ENCODE measurements at regions not wholly inside any gene's neighbourhood (a gene's known extent, or its start where the extent isn't known, plus 50 kb on each side); places are given as distances from the start of the nearest gene placed in this dataset.

GRCh38 chr13:111418101-111418500, 97.7 kb downstream of the TEX29 start:
- Histone ChIP-seq H3K27me3 (ENCODE audit: control insufficient read depth in 3 of 3, insufficient read depth in 3 of 3, low read length in 3 of 3) (peaks cover 2 to 13% (median 5%) of the 10 kb centered on the region in 3 donors), H3K36me3 (ENCODE audit: control insufficient read depth in 3 of 3, insufficient read depth in 2 of 3, low read depth in 1 of 3, low read length in 3 of 3) (no peaks in the 10 kb centered on the region), H3K27ac (ENCODE audit: low read depth in 1 of 3, low read length in 2 of 3) (no peak overlapping the region), H3K9me3 (ENCODE audit: control insufficient read depth in 2 of 2, insufficient read depth in 1 of 2, low read depth in 1 of 2, low read length in 1 of 2) (no peaks in the 10 kb centered on the region), H3K4me1 (ENCODE audit: control insufficient read depth in 3 of 3, insufficient read depth in 2 of 3, low read depth in 1 of 3, low read length in 2 of 3) (no peaks in the 10 kb centered on the region), H3K4me3 (ENCODE audit: low read depth in 1 of 3, low read length in 3 of 3) (no peak overlapping the region)
- no peak for FAIRE-seq
- DNase-seq = no peak
- 88 to 90% (median 88%) methylated on average over 6 of the region's 6 CpGs for WGBS, 3 donors

DNA sequence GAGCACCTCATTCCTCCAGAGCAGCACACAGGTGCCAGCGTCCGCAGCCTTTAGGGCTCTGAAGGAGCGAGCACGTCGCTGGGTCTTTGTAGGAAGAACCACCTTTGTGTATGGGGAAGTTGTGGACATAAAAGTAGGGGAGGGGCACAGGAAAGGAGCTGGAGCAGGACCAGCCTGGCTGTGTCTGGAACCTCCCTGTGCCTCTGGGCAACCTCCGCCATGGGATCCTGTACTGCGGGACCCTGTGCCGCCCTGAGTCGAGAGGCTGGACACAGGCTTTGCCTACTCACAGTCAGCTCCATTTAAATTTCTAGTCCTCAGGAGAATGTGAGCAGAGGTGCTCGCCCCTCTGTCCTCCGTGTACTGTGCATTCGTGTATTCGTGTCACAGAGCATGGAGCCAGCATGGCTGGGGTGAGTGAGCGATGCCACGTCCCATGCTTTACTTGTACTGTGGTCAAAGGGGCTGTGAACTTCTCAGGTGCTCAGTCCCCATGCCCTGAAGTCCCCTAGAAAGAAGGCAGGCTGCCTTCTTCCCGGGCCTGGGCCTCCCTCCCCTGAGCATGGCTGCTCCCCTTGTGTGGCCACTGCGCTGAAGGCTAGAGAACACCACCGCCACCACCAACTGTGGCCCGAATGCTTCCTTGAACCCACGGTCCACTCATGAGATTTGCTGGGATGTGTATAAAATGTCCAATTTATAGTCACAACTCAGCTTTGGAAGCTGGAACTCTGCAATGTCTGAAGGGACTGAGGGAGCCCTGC, 99.9 kb downstream of the TEX29 start:
- Histone ChIP-seq H3K4me1 (ENCODE audit: control insufficient read depth in 3 of 3, insufficient read depth in 2 of 3, low read depth in 1 of 3, low read length in 2 of 3) (no peaks in the 10 kb centered on the region), H3K27ac (ENCODE audit: low read depth in 1 of 3, low read length in 2 of 3) (no peak overlapping the region), H3K27me3 (ENCODE audit: control insufficient read depth in 3 of 3, insufficient read depth in 3 of 3, low read length in 3 of 3) (peaks cover 0 to 2% (median 0%) of the 10 kb centered on the region in 3 donors), H3K9me3 (ENCODE audit: control insufficient read depth in 2 of 2, insufficient read depth in 1 of 2, low read depth in 1 of 2, low read length in 1 of 2) (no peaks in the 10 kb centered on the region), H3K36me3 (ENCODE audit: control insufficient read depth in 3 of 3, insufficient read depth in 2 of 3, low read depth in 1 of 3, low read length in 3 of 3) (no peaks in the 10 kb centered on the region), H3K4me3 (ENCODE audit: low read depth in 1 of 3, low read length in 3 of 3) (no peak overlapping the region)
- DNase-seq = no peak
- FAIRE-seq = no peak
- WGBS, 3 donors = 80 to 89% (median 89%) methylated on average over 19 to 20 of the region's 20 CpGs

DNA sequence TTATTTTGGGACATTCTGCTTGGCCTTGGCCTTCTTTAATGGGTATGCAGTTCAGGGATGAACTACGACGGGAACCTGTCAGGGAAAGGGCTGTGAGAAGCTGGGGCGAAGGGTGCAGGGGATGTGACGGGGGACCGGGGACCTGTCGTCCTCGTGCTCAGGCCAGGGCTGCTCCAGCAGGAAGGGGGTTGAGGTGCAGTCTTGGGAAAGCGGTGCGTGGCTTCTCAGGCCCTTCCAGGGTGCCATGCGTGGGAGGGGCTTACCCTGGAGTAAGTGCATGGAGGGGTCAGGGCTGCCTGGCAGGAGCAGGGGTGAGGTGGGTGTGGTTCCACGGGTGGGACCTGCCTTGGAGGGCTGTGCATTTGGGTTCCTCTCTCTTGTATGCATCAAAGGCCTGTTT, 100.8 kb downstream of the TEX29 start:
- DNase-seq (no peak), FAIRE-seq (no peak)
- WGBS, 3 donors = 76 to 84% (median 82%) methylated on average over 11 of the region's 11 CpGs

GRCh38 chr13:111422348-111422747, 101.9 kb downstream of the TEX29 start:
- no peak for DNase-seq
- H3K4me3 ChIP-seq (ENCODE audit: low read depth in 1 of 3, low read length in 3 of 3) = no peak overlapping the region
- no peak overlapping the region for H3K27ac ChIP-seq (ENCODE audit: low read depth in 1 of 3, low read length in 2 of 3)
- no peaks in the 10 kb centered on the region for H3K4me1 ChIP-seq (ENCODE audit: control insufficient read depth in 3 of 3, insufficient read depth in 2 of 3, low read depth in 1 of 3, low read length in 2 of 3)
- no peak for FAIRE-seq
- H3K36me3 ChIP-seq (ENCODE audit: control insufficient read depth in 3 of 3, insufficient read depth in 2 of 3, low read depth in 1 of 3, low read length in 3 of 3) = no peaks in the 10 kb centered on the region
- H3K27me3 ChIP-seq (ENCODE audit: control insufficient read depth in 3 of 3, insufficient read depth in 3 of 3, low read length in 3 of 3) = no peaks in the 10 kb centered on the region
- no peaks in the 10 kb centered on the region for H3K9me3 ChIP-seq (ENCODE audit: control insufficient read depth in 2 of 2, insufficient read depth in 1 of 2, low read depth in 1 of 2, low read length in 1 of 2)
- WGBS, 3 donors = 31 to 68% (median 58%) methylated on average over 13 of the region's 13 CpGs

More for the DNA sequence above, 100.8 kb downstream of the TEX29 start:
- peaks cover 0 to 2% (median 0%) of the 10 kb centered on the region in 3 donors for H3K27me3 ChIP-seq (ENCODE audit: control insufficient read depth in 3 of 3, insufficient read depth in 3 of 3, low read length in 3 of 3)
- no peaks in the 10 kb centered on the region for H3K9me3 ChIP-seq (ENCODE audit: control insufficient read depth in 2 of 2, insufficient read depth in 1 of 2, low read depth in 1 of 2, low read length in 1 of 2)
- H3K4me1 ChIP-seq (ENCODE audit: control insufficient read depth in 3 of 3, insufficient read depth in 2 of 3, low read depth in 1 of 3, low read length in 2 of 3) = no peaks in the 10 kb centered on the region
- no peak overlapping the region for H3K27ac ChIP-seq (ENCODE audit: low read depth in 1 of 3, low read length in 2 of 3)
- H3K36me3 ChIP-seq (ENCODE audit: control insufficient read depth in 3 of 3, insufficient read depth in 2 of 3, low read depth in 1 of 3, low read length in 3 of 3) = no peaks in the 10 kb centered on the region
- H3K4me3 ChIP-seq (ENCODE audit: low read depth in 1 of 3, low read length in 3 of 3) = no peak overlapping the region

DNA sequence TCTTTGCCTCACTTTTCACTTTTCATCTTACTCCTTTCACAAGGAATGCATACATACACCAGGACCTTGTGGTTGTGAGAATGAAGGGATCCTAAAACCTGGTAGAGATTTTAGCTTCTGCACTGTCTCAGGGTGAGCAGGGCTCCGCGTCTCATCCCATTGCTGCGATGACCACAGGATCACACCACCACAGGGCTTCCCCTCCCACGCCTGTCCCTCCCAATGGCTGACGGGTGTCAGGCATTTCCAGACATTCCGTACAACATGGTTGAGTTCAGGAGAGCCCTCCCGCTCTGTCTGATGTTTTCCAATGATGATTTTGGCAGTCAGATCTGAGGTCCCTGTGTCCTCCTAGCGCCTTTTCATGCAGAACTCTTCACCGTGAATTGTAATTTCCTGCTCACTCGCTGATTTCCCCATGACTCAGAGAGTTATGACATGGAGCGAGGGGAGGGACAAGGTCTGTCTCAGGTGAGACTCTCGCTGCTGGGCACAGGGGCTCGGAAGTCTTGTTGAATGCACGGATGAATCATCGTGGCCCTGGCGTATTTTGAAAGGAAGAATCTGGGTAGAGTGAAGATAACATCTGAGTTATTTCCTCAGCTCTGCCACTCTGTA, 102.8 kb downstream of the TEX29 start:
- 69 to 76% (median 69%) methylated on average over 16 of the region's 16 CpGs for WGBS, 3 donors
- FAIRE-seq = no peak
- Histone ChIP-seq H3K36me3 (ENCODE audit: control insufficient read depth in 3 of 3, insufficient read depth in 2 of 3, low read depth in 1 of 3, low read length in 3 of 3) (no peaks in the 10 kb centered on the region), H3K27ac (ENCODE audit: low read depth in 1 of 3, low read length in 2 of 3) (no peak overlapping the region), H3K4me3 (ENCODE audit: low read depth in 1 of 3, low read length in 3 of 3) (no peak overlapping the region), H3K27me3 (ENCODE audit: control insufficient read depth in 3 of 3, insufficient read depth in 3 of 3, low read length in 3 of 3) (no peaks in the 10 kb centered on the region), H3K4me1 (ENCODE audit: control insufficient read depth in 3 of 3, insufficient read depth in 2 of 3, low read depth in 1 of 3, low read length in 2 of 3) (no peaks in the 10 kb centered on the region), H3K9me3 (ENCODE audit: control insufficient read depth in 2 of 2, insufficient read depth in 1 of 2, low read depth in 1 of 2, low read length in 1 of 2) (no peaks in the 10 kb centered on the region)
- no peak for DNase-seq

- FAIRE-seq = no peak
- no peaks in the 10 kb centered on the region for H3K27me3 ChIP-seq (ENCODE audit: control insufficient read depth in 3 of 3, insufficient read depth in 3 of 3, low read length in 3 of 3)
- H3K9me3 ChIP-seq (ENCODE audit: control insufficient read depth in 2 of 2, insufficient read depth in 1 of 2, low read depth in 1 of 2, low read length in 1 of 2) = no peaks in the 10 kb centered on the region
- 84 to 88% (median 84%) methylated on average over 21 of the region's 21 CpGs for WGBS, 3 donors
- DNase-seq = no peak
- H3K4me1 ChIP-seq (ENCODE audit: control insufficient read depth in 3 of 3, insufficient read depth in 2 of 3, low read depth in 1 of 3, low read length in 2 of 3) = no peaks in the 10 kb centered on the region
- no peaks in the 10 kb centered on the region for H3K36me3 ChIP-seq (ENCODE audit: control insufficient read depth in 3 of 3, insufficient read depth in 2 of 3, low read depth in 1 of 3, low read length in 3 of 3)
- H3K4me3 ChIP-seq (ENCODE audit: low read depth in 1 of 3, low read length in 3 of 3) = no peak overlapping the region
- no peak overlapping the region for H3K27ac ChIP-seq (ENCODE audit: low read depth in 1 of 3, low read length in 2 of 3)
Measured at GRCh38 chr13:111424134-111424533, 103.7 kb downstream of the TEX29 start.

DNA sequence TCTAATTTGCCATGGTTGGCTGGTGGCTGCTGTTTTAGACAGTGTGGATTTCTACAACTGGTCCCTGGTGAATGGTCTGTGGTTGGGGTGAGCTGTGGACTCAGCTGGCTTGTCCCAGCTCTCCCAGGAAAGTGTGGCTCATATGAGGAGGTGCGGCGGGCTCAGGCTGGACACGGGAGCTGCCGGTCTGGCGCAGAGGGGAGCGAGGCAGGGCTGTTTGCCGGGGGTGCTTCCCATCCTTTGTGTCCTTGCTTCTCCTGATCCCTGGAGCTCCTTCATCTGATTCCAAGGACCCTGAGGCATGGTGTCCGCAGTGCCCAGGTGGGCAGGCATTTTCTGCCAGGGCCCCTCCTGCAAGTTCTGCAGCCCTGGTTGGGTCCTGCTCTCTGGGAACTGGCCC, 104.9 kb downstream of the TEX29 start:
- no peaks in the 10 kb centered on the region for H3K36me3 ChIP-seq (ENCODE audit: control insufficient read depth in 3 of 3, insufficient read depth in 2 of 3, low read depth in 1 of 3, low read length in 3 of 3)
- no peak overlapping the region for H3K4me3 ChIP-seq (ENCODE audit: low read depth in 1 of 3, low read length in 3 of 3)
- FAIRE-seq (no peak), DNase-seq (no peak)
- H3K9me3 ChIP-seq (ENCODE audit: control insufficient read depth in 2 of 2, insufficient read depth in 1 of 2, low read depth in 1 of 2, low read length in 1 of 2) = no peaks in the 10 kb centered on the region
- no peaks in the 10 kb centered on the region for H3K27me3 ChIP-seq (ENCODE audit: control insufficient read depth in 3 of 3, insufficient read depth in 3 of 3, low read length in 3 of 3)
- 92 to 93% (median 93%) methylated on average over 8 of the region's 8 CpGs for whole genome bisulfite sequencing, 3 donors
- no peak overlapping the region for H3K27ac ChIP-seq (ENCODE audit: low read depth in 1 of 3, low read length in 2 of 3)
- no peaks in the 10 kb centered on the region for H3K4me1 ChIP-seq (ENCODE audit: control insufficient read depth in 3 of 3, insufficient read depth in 2 of 3, low read depth in 1 of 3, low read length in 2 of 3)

- no peak for FAIRE-seq
- no peaks in the 10 kb centered on the region for H3K9me3 ChIP-seq (ENCODE audit: control insufficient read depth in 2 of 2, insufficient read depth in 1 of 2, low read depth in 1 of 2, low read length in 1 of 2)
- H3K4me1 ChIP-seq (ENCODE audit: control insufficient read depth in 3 of 3, insufficient read depth in 2 of 3, low read depth in 1 of 3, low read length in 2 of 3) = no peaks in the 10 kb centered on the region
- peak; percentile 56 to 70 for DNase-seq
- peaks cover 0 to 6% (median 0%) of the 10 kb centered on the region in 3 donors for H3K27me3 ChIP-seq (ENCODE audit: control insufficient read depth in 3 of 3, insufficient read depth in 3 of 3, low read length in 3 of 3)
- H3K4me3 ChIP-seq (ENCODE audit: low read depth in 1 of 3, low read length in 3 of 3) = no peak overlapping the region
- H3K27ac ChIP-seq (ENCODE audit: low read depth in 1 of 3, low read length in 2 of 3) = no peak overlapping the region
- H3K36me3 ChIP-seq (ENCODE audit: control insufficient read depth in 3 of 3, insufficient read depth in 2 of 3, low read depth in 1 of 3, low read length in 3 of 3) = no peaks in the 10 kb centered on the region
- WGBS, 3 donors = 14 to 28% (median 23%) methylated on average over 12 of the region's 12 CpGs
Measured at GRCh38 chr13:111429064-111429558, 108.7 kb downstream of the TEX29 start.

Measured in small intestine (tissue), 7 donors.